22Rv1 (cell line): ENCODE measurements at regions not wholly inside any gene's neighbourhood (a gene's known extent, or its start where the extent isn't known, plus 50 kb on each side); places are given as distances from the start of the nearest gene placed in this dataset.

Source experiments
- ZFX ChIP-seq: fragments of 450-650 bp; IDR thresholded peaks from 2 replicates; pipeline ENCODE4 v1.6.1; 2017; ENCODE audit warnings: antibody characterized with exemption, borderline replicate concordance
- TF ChIP-seq, protein P1 (sequence below): fragments of 450-650 bp; IDR thresholded peaks from 2 replicates; pipeline ENCODE4 v1.5.1; 2017; ENCODE audit warnings: mild to moderate bottlenecking

DNA sequence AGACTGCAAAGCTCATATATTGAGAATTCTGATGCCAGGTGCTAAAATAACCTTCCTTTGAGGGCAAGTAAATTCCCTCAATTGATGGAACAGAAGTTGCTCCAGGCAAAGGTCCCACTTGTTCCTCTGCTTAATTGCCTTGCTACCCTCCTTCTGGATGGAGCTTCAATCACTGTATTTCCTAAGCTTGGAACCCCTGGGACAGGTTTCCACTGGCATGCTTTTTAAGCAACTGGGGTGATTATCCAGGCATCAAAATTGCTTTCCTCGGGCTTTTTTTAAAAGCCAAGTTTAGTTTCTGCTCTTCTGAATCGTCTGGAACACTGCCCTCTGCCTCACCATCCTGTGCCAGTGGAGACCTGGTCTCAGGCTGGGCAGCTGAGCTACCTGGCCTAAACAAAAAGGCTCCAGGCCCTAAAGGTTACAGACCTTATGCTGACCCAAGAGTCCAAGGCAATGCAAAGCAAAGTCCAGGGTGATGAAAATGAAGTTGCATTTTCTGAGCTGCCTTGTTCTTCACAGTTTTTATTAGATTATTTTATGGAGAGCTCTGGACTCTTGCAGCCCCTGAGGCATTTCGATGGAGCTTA is 167.9 kb upstream of the CD180 start:
- TF ChIP-seq, protein P1, sequence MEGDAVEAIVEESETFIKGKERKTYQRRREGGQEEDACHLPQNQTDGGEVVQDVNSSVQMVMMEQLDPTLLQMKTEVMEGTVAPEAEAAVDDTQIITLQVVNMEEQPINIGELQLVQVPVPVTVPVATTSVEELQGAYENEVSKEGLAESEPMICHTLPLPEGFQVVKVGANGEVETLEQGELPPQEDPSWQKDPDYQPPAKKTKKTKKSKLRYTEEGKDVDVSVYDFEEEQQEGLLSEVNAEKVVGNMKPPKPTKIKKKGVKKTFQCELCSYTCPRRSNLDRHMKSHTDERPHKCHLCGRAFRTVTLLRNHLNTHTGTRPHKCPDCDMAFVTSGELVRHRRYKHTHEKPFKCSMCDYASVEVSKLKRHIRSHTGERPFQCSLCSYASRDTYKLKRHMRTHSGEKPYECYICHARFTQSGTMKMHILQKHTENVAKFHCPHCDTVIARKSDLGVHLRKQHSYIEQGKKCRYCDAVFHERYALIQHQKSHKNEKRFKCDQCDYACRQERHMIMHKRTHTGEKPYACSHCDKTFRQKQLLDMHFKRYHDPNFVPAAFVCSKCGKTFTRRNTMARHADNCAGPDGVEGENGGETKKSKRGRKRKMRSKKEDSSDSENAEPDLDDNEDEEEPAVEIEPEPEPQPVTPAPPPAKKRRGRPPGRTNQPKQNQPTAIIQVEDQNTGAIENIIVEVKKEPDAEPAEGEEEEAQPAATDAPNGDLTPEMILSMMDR, result no peak
- no peak for TF ChIP-seq ZFX
